H1 (cell line): ENCODE measurements at regions not wholly inside any gene's neighbourhood (a gene's known extent, or its start where the extent isn't known, plus 50 kb on each side); places are given as distances from the start of the nearest gene placed in this dataset.

Experiments used
- CHD2 ChIP-seq: IDR thresholded peaks from 2 replicates; pipeline ENCODE4 v1.6.1; 2012; ENCODE audit warnings: low read length, improper control_type of control experiment
- EP300 ChIP-seq, 2 experiments: IDR thresholded peaks; 1 replicate in 1 of 2; 2 replicates in 1 of 2; pipeline ENCODE4 v1.6.1; 2011 to 2012; ENCODE audit warnings: low read depth in 2 of 2, low read length in 2 of 2, mild to moderate bottlenecking in 2 of 2, borderline replicate concordance in 1 of 2, inconsistent platforms in 1 of 2, moderate library complexity in 1 of 2
- EZH2 ChIP-seq: fragments of 200-600 bp; sonication (generic); IDR thresholded peaks from 2 replicates; pipeline ENCODE4 v1.7.1; 2012; ENCODE audit warnings: low read depth, mild to moderate bottlenecking, moderate library complexity, low read length, inconsistent platforms; ENCODE audit not compliant: severe bottlenecking
- NRF1 ChIP-seq: IDR thresholded peaks from 2 replicates; pipeline ENCODE4 v1.6.1; 2011; ENCODE audit warnings: mild to moderate bottlenecking, low read depth, low read length, improper control_type of control experiment
- RFX5 ChIP-seq: IDR thresholded peaks from 2 replicates; pipeline ENCODE4 v1.6.1; 2011; ENCODE audit warnings: low read depth, low read length, improper control_type of control experiment, borderline replicate concordance
- RNF2 ChIP-seq: fragments of 200-900, 300-1000 bp; sonication (generic); IDR thresholded peaks from 2 replicates; pipeline ENCODE4 v1.7.1; 2016; ENCODE audit warnings: borderline replicate concordance, low read depth, mild to moderate bottlenecking, antibody characterized with exemption, low read length; ENCODE audit not compliant: poor library complexity, severe bottlenecking; ENCODE audit errors: missing control alignments
- SIRT6 ChIP-seq: IDR thresholded peaks from one replicate; pipeline ENCODE4 v1.7.1; 2012; ENCODE audit warnings: low read length, inconsistent platforms
- YY1 ChIP-seq: IDR thresholded peaks from 2 replicates; pipeline ENCODE4 v1.6.1; 2011; ENCODE audit warnings: low read depth, mild to moderate bottlenecking, low read length
- TF ChIP-seq, protein P1 (sequence below): IDR thresholded peaks from 2 replicates; pipeline ENCODE4 v1.6.1; 2012; ENCODE audit warnings: low read length, inconsistent platforms
- TF ChIP-seq, protein P2 (sequence below): IDR thresholded peaks from 2 replicates; pipeline ENCODE4 v1.6.1; 2011; ENCODE audit warnings: low read depth, mild to moderate bottlenecking, low read length; ENCODE audit not compliant: insufficient read depth
- TF ChIP-seq, protein P3 (sequence below): IDR thresholded peaks from 2 replicates; pipeline ENCODE4 v1.6.1; 2012; ENCODE audit warnings: inconsistent platforms

DNA sequence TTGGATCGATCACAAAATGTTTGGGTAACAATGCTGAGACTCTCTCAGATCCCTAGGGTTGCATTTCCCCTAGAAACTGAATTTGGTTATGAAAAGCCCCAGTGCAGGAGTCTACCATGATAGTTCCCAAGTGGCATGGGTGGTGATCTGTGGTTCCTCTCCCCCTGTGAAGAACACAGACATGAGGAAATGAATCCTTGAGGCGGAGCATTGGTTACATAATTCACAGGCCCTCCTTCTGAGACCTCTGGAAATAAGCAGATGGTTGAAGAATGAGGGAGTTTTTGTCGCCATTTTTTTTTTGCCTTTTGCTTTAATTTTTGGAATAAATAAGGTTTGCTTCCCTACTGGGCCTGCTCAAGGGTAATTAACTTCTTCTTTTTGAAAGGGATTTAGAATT, 597.0 kb upstream of the RBFOX1 start (continued):
- TF ChIP-seq EZH2 (no peak), NRF1 (no peak), RNF2 (no peak), CHD2 (no peak), SIRT6 (no peak), YY1 (no peak), EP300 (IDR thresholded peaks at IDR 0.05; ENCODE audit: borderline replicate concordance in 1 of 2, low read depth in 2 of 2, low read length in 2 of 2) (no peak), RFX5 (no peak)
- TF ChIP-seq, protein P1, sequence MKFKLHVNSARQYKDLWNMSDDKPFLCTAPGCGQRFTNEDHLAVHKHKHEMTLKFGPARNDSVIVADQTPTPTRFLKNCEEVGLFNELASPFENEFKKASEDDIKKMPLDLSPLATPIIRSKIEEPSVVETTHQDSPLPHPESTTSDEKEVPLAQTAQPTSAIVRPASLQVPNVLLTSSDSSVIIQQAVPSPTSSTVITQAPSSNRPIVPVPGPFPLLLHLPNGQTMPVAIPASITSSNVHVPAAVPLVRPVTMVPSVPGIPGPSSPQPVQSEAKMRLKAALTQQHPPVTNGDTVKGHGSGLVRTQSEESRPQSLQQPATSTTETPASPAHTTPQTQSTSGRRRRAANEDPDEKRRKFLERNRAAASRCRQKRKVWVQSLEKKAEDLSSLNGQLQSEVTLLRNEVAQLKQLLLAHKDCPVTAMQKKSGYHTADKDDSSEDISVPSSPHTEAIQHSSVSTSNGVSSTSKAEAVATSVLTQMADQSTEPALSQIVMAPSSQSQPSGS: no peak
- TF ChIP-seq, protein P2, sequence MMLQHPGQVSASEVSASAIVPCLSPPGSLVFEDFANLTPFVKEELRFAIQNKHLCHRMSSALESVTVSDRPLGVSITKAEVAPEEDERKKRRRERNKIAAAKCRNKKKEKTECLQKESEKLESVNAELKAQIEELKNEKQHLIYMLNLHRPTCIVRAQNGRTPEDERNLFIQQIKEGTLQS: no peak
- TF ChIP-seq, protein P3, sequence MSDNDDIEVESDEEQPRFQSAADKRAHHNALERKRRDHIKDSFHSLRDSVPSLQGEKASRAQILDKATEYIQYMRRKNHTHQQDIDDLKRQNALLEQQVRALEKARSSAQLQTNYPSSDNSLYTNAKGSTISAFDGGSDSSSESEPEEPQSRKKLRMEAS: no peak
